ENCODE measurements at regions not wholly inside any gene's neighbourhood (a gene's known extent, or its start where the extent isn't known, plus 50 kb on each side); places are given as distances from the start of the nearest gene placed in this dataset.

DNA sequence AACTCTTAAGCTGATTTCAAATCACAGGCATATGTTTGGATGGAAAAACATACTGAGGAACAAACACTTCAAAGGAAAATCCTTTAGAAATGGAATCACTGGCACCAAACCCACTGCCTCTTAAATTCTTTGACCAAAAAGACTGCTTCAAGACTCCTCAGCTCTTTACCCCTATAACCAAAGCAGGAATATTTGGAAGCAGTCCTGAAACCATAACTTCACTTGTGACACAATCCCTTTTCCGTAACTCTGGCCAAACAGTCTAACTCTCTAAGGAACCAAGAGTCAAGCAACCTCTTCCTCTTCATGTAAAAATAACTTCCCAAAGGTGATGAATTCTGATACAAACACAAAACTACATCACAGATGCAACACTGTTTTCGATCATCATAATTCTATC is 104.3 kb downstream of the MTERF1 start:
- Histone ChIP-seq H3K27me3 (no peaks in the 10 kb centered on the region), H3K9me3 (replicated peaks in 1 of 3) (no peaks in the 10 kb centered on the region), H3K4me3 (no peak overlapping the region), H3K4me1 (replicated peaks in 1 of 2) (no peaks in the 10 kb centered on the region), H3K36me3 (replicated peaks in 1 of 2) (no peaks in the 10 kb centered on the region), H3K27ac (no peak overlapping the region)
- intact Hi-C loops (cut with DNase I): no loop called here
- WGBS, 4 donors: 82 to 98% (median 87%) methylated on average over 2 of the region's 2 CpGs
- TF ChIP-seq CTCF (IDR thresholded peaks at IDR 0.05) (no peak), POLR2A (IDR thresholded peaks at IDR 0.05) (no peak)
- DNase-seq: no peak

- 78 to 90% (median 89%) methylated on average over 3 of the region's 3 CpGs for WGBS, 4 donors
- Histone ChIP-seq H3K4me3 (no peak overlapping the region), H3K36me3 (replicated peaks in 1 of 2) (no peaks in the 10 kb centered on the region), H3K27me3 (no peaks in the 10 kb centered on the region), H3K27ac (no peak overlapping the region), H3K4me1 (replicated peaks in 1 of 2) (no peaks in the 10 kb centered on the region), H3K9me3 (replicated peaks in 1 of 3) (no peaks in the 10 kb centered on the region)
- DNase-seq: no peak
- TF ChIP-seq POLR2A (IDR thresholded peaks at IDR 0.05) (no peak), CTCF (IDR thresholded peaks at IDR 0.05) (no peak)
- intact Hi-C loops (cut with DNase I): no loop called here
Observed at GRCh38 chr7:91777522-91777921, 103.0 kb downstream of the MTERF1 start.

DNA sequence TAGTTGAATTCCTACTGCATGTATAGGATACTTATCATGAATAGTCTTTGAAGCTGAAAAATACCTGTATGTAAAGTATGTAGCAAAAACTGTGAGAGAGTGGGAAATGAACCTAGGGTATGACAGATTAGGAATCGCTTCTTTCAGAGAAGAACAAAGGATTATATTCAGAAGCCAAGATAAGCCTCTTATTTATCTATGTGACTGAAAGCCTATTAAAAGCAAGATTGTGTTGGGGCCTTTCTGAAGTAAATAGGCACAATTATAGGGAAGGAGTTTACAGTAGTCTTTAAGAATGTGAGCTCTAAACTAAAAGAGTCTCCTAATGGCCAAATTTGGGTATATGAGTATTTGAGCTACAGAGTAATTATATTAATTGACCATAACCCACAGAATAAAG is 102.1 kb downstream of the MTERF1 start:
- no peak for TF ChIP-seq CTCF (IDR thresholded peaks at IDR 0.05)
- no peak for TF ChIP-seq POLR2A (IDR thresholded peaks at IDR 0.05)
- H3K27me3 ChIP-seq: no peaks in the 10 kb centered on the region
- intact Hi-C loops (cut with DNase I): no loop called here
- H3K27ac ChIP-seq: no peak overlapping the region
- WGBS, 4 donors: 75 to 84% (median 80%) methylated on average over 1 of the region's 1 CpG
- DNase-seq: no peak
- no peaks in the 10 kb centered on the region for H3K4me1 ChIP-seq (replicated peaks in 1 of 2)
- H3K9me3 ChIP-seq (replicated peaks in 1 of 3): no peaks in the 10 kb centered on the region
- H3K36me3 ChIP-seq (replicated peaks in 1 of 2): no peaks in the 10 kb centered on the region
- no peak overlapping the region for H3K4me3 ChIP-seq

GRCh38 chr7:91780521-91780920 is 100.0 kb downstream of the MTERF1 start:
- H3K9me3 ChIP-seq (replicated peaks in 1 of 3): no peaks in the 10 kb centered on the region
- 78 to 82% (median 80%) methylated on average over 5 of the region's 5 CpGs for WGBS, 4 donors
- no peak overlapping the region for H3K4me3 ChIP-seq
- no peak for DNase-seq
- no peak for TF ChIP-seq CTCF (IDR thresholded peaks at IDR 0.05)
- no peak for TF ChIP-seq POLR2A (IDR thresholded peaks at IDR 0.05)
- H3K27ac ChIP-seq: no peak overlapping the region
- no peaks in the 10 kb centered on the region for H3K27me3 ChIP-seq
- H3K36me3 ChIP-seq (replicated peaks in 1 of 2): no peaks in the 10 kb centered on the region
- no peaks in the 10 kb centered on the region for H3K4me1 ChIP-seq (replicated peaks in 1 of 2)
- intact Hi-C loops (cut with DNase I): loop anchor here in 1 of 2 donors (10.0 kb wide), 1 partner anchor 696 kb away; no protein-coding TSS in a partner anchor

Measured in adrenal gland (tissue), 9 donors.